ENCODE measurements at regions not wholly inside any gene's neighbourhood (a gene's known extent, or its start where the extent isn't known, plus 50 kb on each side); places are given as distances from the start of the nearest gene placed in this dataset.
"Not testable (repeated sequence)": the region's sequence is repeated elsewhere in the genome, so short reads cannot be mapped to it uniquely, and the experiment has no call there.

- not testable (repeated sequence) for TF ChIP-seq EZH2phosphoT487 (IDR thresholded peaks at IDR 0.05; ENCODE audit: borderline replicate concordance, low read depth, low read length); CTCF (conservative IDR thresholded peaks at IDR 0.05; ENCODE audit: low read length)
Measured at GRCh38 chrX:3512150-3512549, 165.7 kb upstream of the MXRA5 start.

Measured in OCI-LY7 (cell line).